Panc1 (cell line): ENCODE measurements at regions not wholly inside any gene's neighbourhood (a gene's known extent, or its start where the extent isn't known, plus 50 kb on each side); places are given as distances from the start of the nearest gene placed in this dataset.

Experiments used
- POLR2AphosphoS5 ChIP-seq: IDR thresholded peaks from 2 replicates; pipeline ENCODE4 v1.6.1; 2012; ENCODE audit warnings: mild to moderate bottlenecking, low read depth, low read length, moderate library complexity
- SIN3A ChIP-seq: IDR thresholded peaks from 2 replicates; pipeline ENCODE4 v1.6.1; 2012; ENCODE audit warnings: low read depth, mild to moderate bottlenecking, low read length, moderate library complexity, borderline replicate concordance; ENCODE audit not compliant: insufficient read depth
- TF ChIP-seq, protein P1 (sequence below): fragments of 450-650 bp; IDR thresholded peaks from 2 replicates; pipeline ENCODE4 v1.5.1; 2017; ENCODE audit warnings: mild to moderate bottlenecking
- TF ChIP-seq, protein P2 (sequence below), 2 experiments: IDR thresholded peaks; 2 replicates each; pipeline ENCODE4 v1.6.1; 2011 to 2012; ENCODE audit warnings: low read depth in 2 of 2, control low read depth in 1 of 2, low read length in 1 of 2, mild to moderate bottlenecking in 1 of 2, moderate library complexity in 1 of 2; ENCODE audit not compliant: insufficient read depth in 1 of 2

DNA sequence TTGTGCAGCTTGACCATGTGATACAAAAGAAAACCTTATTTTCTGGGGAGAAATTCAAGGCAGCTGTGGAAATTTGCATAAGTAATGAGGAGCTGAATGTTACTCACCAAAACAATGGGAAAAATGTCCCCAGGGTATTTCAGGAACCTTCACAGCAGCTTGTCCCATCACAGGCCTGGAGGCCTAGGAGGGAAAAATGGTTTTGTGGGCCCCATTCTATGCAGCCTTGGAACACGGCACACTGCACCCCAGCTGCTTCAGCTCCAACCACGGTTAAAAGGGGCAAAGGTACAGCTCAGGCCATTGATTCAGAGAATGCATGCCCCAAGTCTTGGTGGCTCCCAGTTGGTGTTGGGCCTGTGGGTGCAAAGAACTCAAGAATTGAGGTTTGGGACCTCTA lies 216.1 kb downstream of the MAGEE1 start:
- TF ChIP-seq, protein P1, sequence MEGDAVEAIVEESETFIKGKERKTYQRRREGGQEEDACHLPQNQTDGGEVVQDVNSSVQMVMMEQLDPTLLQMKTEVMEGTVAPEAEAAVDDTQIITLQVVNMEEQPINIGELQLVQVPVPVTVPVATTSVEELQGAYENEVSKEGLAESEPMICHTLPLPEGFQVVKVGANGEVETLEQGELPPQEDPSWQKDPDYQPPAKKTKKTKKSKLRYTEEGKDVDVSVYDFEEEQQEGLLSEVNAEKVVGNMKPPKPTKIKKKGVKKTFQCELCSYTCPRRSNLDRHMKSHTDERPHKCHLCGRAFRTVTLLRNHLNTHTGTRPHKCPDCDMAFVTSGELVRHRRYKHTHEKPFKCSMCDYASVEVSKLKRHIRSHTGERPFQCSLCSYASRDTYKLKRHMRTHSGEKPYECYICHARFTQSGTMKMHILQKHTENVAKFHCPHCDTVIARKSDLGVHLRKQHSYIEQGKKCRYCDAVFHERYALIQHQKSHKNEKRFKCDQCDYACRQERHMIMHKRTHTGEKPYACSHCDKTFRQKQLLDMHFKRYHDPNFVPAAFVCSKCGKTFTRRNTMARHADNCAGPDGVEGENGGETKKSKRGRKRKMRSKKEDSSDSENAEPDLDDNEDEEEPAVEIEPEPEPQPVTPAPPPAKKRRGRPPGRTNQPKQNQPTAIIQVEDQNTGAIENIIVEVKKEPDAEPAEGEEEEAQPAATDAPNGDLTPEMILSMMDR, result no peak
- TF ChIP-seq POLR2AphosphoS5 (no peak), SIN3A (no peak)
- TF ChIP-seq, protein P2, sequence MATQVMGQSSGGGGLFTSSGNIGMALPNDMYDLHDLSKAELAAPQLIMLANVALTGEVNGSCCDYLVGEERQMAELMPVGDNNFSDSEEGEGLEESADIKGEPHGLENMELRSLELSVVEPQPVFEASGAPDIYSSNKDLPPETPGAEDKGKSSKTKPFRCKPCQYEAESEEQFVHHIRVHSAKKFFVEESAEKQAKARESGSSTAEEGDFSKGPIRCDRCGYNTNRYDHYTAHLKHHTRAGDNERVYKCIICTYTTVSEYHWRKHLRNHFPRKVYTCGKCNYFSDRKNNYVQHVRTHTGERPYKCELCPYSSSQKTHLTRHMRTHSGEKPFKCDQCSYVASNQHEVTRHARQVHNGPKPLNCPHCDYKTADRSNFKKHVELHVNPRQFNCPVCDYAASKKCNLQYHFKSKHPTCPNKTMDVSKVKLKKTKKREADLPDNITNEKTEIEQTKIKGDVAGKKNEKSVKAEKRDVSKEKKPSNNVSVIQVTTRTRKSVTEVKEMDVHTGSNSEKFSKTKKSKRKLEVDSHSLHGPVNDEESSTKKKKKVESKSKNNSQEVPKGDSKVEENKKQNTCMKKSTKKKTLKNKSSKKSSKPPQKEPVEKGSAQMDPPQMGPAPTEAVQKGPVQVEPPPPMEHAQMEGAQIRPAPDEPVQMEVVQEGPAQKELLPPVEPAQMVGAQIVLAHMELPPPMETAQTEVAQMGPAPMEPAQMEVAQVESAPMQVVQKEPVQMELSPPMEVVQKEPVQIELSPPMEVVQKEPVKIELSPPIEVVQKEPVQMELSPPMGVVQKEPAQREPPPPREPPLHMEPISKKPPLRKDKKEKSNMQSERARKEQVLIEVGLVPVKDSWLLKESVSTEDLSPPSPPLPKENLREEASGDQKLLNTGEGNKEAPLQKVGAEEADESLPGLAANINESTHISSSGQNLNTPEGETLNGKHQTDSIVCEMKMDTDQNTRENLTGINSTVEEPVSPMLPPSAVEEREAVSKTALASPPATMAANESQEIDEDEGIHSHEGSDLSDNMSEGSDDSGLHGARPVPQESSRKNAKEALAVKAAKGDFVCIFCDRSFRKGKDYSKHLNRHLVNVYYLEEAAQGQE (IDR thresholded peaks at IDR 0.05; ENCODE audit: insufficient read depth in 1 of 2, low read depth in 2 of 2, low read length in 1 of 2), result no peak
